Forelimb muscle (tissue), 1 donor: ENCODE measurements at regions not wholly inside any gene's neighbourhood (a gene's known extent, or its start where the extent isn't known, plus 50 kb on each side); places are given as distances from the start of the nearest gene placed in this dataset.
"Not testable (repeated sequence)": the region's sequence is repeated elsewhere in the genome, so short reads cannot be mapped to it uniquely, and the experiment has no call there.

Source experiments
- DNase-seq: peaks from one replicate; pipeline ENCODE4 v3.0.0-alpha.2; 2013; ENCODE audit warnings: low read depth

GRCh38 chr18:22284581-22285360 is 115.4 kb downstream of the GATA6 start:
- DNase-seq, result no peak

DNA sequence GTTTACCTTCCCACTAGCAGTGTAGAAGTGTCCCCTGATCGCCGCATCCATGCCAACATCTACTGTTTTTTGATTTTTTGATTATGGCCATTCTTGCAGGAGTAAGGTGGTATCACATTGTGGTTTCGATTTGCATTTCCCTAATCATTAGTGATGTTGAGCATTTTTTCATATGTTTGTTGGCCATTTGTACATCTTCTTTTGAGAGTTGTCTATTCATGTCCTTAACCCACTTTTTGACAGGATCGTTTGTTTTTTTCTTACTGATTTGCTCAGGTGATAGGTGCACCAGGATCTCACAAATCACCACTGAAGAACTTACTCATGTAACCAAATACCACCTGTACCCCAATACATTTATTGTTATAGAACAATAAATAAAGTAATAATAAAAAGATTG is 114.5 kb downstream of the GATA6 start:
- not testable (repeated sequence) for DNase-seq

DNA sequence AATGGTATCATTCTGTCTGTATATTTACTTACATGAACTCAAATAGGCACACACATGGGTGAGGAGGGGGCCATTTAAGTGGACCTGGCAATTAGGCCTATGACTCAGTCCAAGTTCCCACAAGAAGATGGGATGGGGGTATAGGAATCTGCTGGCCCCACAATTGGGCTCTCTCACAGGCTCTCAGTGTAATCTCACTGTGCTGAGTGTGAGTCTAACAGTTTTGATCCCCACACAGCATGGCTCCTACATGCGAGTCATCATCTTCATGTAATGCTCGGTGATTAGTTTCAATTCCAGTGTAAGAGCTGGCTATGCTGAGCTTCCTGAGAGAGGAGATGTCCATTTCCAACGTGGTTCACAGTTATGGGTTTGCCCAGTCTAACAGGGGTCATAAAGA is 114.0 kb downstream of the GATA6 start:
- DNase-seq, result no peak

DNA sequence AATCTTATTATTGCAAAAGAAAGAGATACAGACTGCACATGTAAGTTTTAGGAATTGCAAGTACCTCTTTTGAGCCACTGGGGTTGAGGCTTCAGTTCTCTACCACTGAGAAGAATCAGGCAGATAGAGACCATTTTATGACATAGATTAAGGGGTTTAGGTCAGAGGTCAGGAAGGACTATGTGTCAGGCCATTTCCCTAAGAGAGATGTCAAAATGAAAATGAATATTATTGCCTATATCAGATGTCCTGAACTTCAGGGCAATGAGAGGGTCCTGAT is 113.7 kb downstream of the GATA6 start:
- no peak for DNase-seq

DNA sequence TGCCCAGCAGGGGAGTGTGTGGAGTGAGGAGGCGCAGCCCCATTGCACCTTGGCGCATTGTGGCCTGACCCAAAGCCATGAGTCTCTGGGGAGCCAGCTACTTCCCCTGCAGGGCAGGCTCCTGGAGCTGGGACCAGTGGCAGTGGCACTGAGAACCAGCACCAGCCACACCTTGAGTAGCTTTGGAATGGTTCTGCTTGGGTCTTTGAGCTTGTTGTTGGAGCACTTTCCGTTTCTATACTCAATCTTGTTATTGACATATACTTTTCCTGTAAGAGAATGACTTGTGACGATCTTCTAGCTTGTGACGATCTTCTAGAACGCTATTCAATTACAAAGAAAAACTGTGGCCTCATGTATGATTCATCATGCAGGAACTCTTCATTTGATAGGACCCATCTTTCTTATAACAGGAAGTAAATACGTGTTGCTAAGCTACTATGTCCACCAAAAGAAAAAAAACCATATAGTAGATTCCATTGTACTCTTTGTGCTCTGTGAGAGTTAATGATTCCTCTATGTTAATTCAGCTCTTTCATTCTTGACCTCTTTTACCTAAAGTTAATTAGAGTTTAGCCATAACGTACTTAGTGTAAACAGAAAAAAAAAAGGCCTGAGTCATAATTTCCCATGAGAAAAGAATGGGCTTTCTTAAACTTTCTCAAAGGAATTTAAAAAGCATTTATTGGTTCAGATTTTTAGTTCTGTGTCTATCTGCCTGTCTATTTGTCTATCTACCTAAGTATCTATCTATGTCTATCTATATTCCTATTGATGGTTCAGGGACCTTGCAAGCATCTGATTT is 113.1 kb downstream of the GATA6 start:
- DNase-seq, result no peak

DNA sequence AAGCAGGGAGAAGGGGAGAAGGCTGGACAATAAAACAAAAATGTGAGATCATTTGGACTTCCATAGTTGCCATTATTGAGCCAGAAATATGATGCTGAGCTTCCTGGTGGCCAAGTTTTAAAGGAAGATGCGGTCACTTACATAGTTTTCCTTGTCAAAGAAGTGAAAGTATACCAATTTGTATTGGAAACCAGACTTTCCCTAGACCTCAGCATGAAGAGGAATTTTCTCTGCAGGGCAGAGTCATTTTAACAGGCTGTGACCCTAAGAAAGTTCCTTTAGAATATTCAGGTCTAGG is 111.0 kb downstream of the GATA6 start:
- DNase-seq, result no peak

- no peak for DNase-seq
Observed at GRCh38 chr18:22279741-22280452, 110.5 kb downstream of the GATA6 start.

GRCh38 chr18:22278798-22279197 is 109.4 kb downstream of the GATA6 start:
- DNase-seq, result no peak

DNA sequence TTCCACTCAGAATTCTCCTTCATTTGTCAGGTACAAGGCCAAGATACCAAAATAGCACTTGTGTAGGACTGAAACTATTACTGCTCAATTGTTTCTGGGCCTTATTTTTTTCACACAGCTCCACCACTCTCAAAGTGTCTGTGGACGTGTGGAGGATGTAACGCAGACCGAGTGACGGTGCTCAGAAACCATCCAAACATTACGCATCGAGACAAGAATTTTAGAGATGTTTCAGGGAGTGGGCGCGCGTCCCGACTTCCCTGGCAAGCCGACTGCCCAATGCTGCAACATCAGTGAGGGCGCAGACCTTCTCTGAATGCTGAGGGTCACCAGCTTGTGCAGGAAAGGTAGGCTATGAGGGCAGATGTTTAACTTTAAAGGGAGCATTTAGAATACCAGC is 108.4 kb downstream of the GATA6 start:
- DNase-seq, result no peak

GRCh38 chr18:22276334-22276713 is 106.9 kb downstream of the GATA6 start:
- DNase-seq, result no peak

GRCh38 chr18:22275706-22276333 is 106.4 kb downstream of the GATA6 start:
- no peak for DNase-seq

DNA sequence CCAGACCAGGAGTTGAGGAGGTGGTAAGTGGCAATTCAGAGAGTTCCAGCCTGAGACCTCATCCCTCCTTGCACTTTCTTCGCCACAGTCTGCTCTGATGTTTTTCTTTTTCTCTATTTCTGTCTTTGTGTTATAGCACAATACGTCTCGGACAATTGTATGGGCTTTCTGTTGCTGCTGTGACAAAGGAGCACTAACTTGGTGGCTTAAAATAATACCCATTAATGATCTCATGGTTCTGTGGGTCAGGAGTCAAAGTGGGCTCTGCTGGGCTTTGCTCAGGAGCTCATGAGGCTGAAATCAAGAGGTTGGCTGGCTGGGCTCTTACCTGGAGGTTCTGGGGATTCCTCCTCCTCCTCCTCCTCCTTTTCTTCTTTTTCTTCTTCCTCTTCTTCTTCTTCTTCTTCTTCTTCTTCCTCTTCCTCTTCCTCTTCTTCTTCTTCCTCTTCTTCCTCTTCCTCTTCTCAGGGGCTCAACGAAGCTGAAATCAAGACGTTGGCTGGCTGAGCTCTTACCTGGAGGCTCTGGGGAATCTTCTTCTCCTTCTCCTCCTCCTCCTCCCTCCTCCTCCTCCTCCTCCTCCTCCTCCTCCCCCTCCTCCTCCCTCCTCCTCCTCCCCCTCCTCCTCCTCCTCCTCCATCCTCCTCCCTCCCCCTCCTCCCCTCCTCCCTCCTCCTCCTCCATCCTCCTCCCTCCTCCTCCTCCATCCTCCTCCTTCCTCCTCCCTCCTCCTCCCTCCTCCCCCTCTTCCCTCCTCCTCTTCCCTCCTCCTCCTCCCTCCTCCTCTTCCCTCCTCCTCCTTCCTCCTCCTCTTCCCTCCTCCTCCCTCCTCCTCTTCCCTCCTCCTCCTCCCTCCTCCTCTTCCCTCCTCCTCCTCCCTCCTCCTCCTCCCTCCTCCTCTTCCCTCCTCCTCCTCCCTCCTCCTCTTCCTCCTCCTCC is 104.0 kb downstream of the GATA6 start:
- no peak for DNase-seq

DNA sequence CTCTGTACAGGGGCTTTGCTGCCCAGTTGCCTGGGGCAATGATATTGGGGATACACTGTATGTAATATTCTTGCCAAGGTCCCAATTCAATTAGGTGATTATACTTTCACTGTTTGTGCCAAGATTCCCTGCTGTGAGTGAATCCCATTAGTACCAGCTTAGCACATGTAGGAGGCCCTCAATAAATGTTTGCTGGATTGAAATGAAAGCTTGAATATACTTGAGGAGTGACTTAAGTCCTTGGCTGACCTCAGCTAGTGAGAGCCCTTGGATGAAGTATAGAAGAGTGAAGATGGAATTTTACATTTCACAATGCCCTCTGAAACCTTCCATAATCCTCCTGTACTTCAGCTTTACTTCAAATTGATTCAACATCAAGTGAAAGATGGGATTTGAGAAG is 102.9 kb downstream of the GATA6 start:
- DNase-seq, result no peak

DNA sequence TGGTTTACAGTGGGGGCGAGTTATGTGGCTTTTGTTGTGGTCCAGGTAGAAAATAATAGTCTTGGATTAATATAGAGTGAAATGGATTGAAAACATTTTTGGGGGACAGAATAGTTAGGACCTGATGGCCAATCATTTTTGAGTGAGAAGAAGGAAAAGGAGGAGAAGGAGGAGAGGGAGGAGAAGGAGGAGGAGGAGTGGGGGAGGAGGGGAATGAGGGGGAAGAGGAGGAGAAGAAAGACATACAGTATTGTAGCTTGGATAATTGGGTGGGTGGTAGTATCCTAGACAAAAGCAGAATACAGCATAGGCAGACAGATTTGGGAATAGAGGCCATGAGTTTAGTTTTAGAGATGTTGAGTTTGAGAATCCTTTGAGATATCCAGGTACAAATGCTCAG is 101.6 kb downstream of the GATA6 start:
- no peak for DNase-seq

DNA sequence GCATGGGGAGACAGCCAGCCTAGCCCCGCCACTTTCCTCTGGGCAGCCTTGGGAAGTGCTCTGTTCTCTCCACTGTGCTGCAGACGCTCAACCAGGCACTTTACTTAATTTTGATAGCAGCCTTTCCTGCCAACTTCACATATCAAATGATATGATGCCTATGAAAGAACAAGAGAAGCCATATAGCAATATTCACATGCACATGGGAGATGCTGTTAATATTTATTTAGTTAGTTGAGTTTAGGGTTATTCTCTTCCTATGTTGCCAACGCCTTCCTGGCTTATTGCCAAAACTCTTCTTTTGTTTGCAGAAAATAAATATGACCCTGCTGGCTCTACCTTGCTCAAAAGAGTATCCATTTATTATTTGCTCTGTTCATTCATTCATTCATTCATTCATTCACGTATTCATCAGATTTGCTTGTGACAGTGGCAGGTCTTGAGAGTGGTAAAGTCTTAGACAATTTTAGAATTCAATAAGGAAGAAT is 99.3 kb downstream of the GATA6 start:
- DNase-seq, result no peak

DNA sequence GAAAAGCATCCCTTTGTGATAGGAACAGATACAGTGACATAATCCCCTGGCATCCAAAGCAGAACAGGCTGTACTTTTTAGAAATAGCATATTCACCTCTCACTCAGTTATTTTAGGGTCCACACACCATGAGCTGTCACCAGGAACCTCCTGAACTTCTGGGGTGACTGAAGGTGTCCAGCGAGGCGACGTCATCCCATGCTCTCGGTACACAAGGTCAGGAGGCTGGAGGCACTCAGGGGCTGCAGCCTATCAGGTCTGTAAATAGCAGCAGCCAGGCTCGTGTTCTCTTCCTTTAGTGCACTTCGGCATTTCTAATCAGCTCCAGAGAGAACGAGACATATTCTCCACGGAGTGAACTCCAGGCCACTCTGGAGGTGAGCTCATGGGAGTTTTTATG is 98.3 kb downstream of the GATA6 start:
- no peak for DNase-seq

GRCh38 chr18:22267225-22267624 is 97.8 kb downstream of the GATA6 start:
- no peak for DNase-seq

DNA sequence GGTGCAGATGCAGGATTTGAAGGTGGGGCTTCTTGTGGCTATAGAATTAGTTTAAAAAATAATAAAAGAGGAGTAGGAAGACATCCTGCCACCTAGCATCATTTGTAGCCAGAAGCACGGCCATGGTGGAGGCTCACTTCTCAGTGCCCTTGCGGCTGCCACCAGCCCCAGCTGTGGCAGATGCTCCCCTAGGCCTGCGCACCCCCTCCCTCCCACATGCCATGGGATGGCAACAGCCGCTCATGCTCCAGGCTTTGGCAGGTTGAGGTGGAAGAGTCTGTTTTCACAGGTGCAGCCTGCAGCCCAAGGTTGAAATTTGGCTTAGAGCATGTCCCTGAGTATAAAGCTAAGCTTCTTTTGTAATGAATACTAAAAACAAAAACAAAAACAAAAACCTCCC is 96.4 kb downstream of the GATA6 start:
- no peak for DNase-seq

DNA sequence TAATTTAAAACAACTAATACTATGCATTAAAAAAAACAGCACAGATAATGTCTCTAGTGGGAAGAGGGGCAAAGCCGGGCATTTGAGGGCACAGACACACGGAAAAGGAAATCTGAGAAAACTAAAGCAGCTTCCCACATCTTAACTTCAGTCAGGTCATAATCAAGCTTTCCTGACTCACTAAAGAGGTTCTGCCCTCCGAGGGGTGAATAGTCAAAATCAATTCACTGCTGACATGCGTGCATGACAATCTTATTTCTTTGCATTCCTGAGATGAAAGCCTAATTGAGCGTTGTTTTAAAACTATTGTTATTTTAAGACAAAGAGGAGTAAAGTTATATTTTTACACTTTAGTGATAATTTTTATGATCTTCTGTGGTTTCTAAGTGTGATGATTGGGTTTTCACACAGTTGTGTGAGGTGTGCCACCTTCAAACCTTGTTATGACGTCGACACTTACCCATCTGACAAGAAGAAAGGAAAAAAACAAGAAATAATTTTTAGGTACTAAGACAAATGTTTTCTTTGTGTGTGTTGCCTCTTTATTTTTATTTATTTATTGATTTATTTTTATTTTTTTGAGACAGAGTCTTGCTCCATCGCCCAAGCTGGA is 90.9 kb downstream of the GATA6 start:
- DNase-seq, result no peak

DNA sequence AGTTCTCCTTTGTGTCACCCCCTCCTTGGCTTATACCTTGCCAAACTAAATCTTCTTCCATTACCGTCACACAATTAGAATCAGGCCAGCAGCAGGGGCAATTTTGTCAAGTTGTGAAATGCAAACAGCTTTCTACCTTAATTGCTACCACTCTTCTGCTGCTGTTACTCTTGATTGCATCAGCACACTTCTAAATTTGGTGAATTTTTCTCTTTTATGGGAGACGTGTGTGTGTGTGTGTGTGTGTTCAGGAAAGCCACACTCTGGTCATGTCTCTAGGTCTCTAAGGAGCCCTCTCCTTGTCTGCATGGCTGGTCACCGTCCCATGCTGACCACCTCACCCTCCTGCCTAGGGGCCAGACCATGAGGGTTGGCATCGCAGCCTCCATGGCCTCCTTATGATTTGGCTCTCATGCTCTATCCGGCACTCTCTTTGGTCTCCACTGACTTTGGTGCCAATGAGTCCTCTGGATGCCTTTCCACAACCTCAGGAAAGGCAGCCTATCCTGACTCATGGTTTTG is 87.7 kb downstream of the GATA6 start:
- no peak for DNase-seq

DNA sequence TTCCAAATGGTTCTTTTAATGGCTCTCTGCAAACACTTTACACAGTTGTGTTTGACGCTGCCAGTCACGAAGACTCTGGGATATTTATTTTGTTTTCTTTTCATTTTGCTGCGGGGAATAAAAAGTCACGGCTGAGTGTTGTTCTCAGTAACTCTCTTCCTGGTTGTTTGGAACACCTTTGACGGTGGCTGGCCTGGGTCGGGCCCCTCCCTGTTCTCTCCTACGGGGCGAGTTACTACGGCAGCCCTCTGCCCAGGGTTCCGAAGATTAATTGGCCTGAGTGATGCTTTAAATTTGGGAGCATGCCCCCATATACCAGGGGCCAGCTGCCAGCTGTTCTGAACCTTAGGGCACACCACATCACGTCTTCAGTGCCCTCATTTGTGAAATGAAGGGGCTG is 84.7 kb downstream of the GATA6 start:
- DNase-seq, result no peak
